Astrocyte of the spinal cord (primary cell): ENCODE measurements at regions not wholly inside any gene's neighbourhood (a gene's known extent, or its start where the extent isn't known, plus 50 kb on each side); places are given as distances from the start of the nearest gene placed in this dataset.

Experiments
- DNase-seq: peaks from one replicate; pipeline ENCODE4 v3.0.0; 2011; ENCODE audit warnings: low read depth, low spot score
- H3K4me3 ChIP-seq: 2 replicates; pipeline ENCODE4 v1.5.1; 2011; ENCODE audit warnings: low read depth, mild to moderate bottlenecking, low read length, moderate library complexity
- CTCF ChIP-seq: IDR thresholded peaks from 2 replicates; pipeline ENCODE4 v1.5.1; 2012; ENCODE audit warnings: low read depth, mild to moderate bottlenecking, low read length, inconsistent platforms
- in situ Hi-C: cut with HindIII; loops from 2 replicates; pipeline ENCODE4 v1.10.0; 2017; ENCODE audit warnings: low sequenced_read_pairs

GRCh38 chr2:239778861-239779558 is 246.1 kb downstream of the NDUFA10 start:
- no peak for TF ChIP-seq CTCF
- DNase-seq = no peak
- in situ Hi-C loops = no loop called here
- H3K4me3 ChIP-seq = no peak overlapping the region

GRCh38 chr2:239778042-239778851 is 246.9 kb downstream of the NDUFA10 start:
- no peak for TF ChIP-seq CTCF
- no peak for DNase-seq

GRCh38 chr2:239777219-239777618 is 247.9 kb downstream of the NDUFA10 start:
- no peak overlapping the region for H3K4me3 ChIP-seq
- in situ Hi-C loops = no loop called here
- no peak for TF ChIP-seq CTCF
- DNase-seq = no peak

More at GRCh38 chr2:239778042-239778851, 246.9 kb downstream of the NDUFA10 start:
- in situ Hi-C loops = no loop called here
- no peak overlapping the region for H3K4me3 ChIP-seq

- in situ Hi-C loops = no loop called here
- no peak overlapping the region for H3K4me3 ChIP-seq
- no peak for DNase-seq
- no peak for TF ChIP-seq CTCF
Measured at GRCh38 chr2:239776436-239777005, 248.6 kb downstream of the NDUFA10 start.

- no peak for DNase-seq
- no peak for TF ChIP-seq CTCF
- in situ Hi-C loops = no loop called here
- H3K4me3 ChIP-seq = no peak overlapping the region
Measured at GRCh38 chr2:239775623-239776435, 249.3 kb downstream of the NDUFA10 start.
